ENCODE measurements at regions not wholly inside any gene's neighbourhood (a gene's known extent, or its start where the extent isn't known, plus 50 kb on each side); places are given as distances from the start of the nearest gene placed in this dataset.

DNA sequence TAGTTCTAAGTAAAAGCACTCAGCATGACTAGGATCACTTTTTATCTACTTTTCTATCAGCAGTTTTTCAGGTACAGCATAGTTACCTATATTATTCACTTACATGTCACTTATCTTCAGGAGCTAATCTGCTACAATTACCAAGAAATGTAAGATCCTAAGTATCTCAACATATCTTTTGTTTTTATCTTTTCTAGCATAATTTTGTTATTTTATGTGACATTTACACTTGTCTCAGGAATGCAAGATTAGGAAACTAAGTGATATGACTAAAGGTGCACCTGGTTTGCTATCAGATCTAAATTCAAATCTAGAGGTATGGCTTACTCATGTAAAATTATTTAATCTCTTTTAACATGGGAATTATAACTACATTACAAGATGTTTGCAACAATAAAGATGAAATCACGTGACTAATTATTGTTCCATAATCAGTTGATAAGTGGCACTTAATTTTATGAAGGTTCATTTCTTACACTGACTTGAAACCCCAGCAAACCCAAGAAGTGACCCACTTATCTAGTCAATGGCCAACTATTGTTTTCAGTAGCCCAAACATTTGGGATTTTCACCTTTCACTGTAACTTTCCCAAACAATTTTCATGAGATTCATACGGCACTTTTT, 390.3 kb upstream of the PCDH15 start (continued):
- TF ChIP-seq, protein P1, sequence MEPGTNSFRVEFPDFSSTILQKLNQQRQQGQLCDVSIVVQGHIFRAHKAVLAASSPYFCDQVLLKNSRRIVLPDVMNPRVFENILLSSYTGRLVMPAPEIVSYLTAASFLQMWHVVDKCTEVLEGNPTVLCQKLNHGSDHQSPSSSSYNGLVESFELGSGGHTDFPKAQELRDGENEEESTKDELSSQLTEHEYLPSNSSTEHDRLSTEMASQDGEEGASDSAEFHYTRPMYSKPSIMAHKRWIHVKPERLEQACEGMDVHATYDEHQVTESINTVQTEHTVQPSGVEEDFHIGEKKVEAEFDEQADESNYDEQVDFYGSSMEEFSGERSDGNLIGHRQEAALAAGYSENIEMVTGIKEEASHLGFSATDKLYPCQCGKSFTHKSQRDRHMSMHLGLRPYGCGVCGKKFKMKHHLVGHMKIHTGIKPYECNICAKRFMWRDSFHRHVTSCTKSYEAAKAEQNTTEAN (CRISPR knock-in tag; IDR thresholded peaks at IDR 0.05) = no peak
- TF ChIP-seq, protein P2, sequence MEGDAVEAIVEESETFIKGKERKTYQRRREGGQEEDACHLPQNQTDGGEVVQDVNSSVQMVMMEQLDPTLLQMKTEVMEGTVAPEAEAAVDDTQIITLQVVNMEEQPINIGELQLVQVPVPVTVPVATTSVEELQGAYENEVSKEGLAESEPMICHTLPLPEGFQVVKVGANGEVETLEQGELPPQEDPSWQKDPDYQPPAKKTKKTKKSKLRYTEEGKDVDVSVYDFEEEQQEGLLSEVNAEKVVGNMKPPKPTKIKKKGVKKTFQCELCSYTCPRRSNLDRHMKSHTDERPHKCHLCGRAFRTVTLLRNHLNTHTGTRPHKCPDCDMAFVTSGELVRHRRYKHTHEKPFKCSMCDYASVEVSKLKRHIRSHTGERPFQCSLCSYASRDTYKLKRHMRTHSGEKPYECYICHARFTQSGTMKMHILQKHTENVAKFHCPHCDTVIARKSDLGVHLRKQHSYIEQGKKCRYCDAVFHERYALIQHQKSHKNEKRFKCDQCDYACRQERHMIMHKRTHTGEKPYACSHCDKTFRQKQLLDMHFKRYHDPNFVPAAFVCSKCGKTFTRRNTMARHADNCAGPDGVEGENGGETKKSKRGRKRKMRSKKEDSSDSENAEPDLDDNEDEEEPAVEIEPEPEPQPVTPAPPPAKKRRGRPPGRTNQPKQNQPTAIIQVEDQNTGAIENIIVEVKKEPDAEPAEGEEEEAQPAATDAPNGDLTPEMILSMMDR (IDR thresholded peaks at IDR 0.05) = no peak
- TF ChIP-seq FOXJ3 (CRISPR knock-in tag; IDR thresholded peaks at IDR 0.05; ENCODE audit: borderline replicate concordance) (no peak), SOX15 (CRISPR knock-in tag; IDR thresholded peaks at IDR 0.05) (no peak), NR1H2 (CRISPR knock-in tag; IDR thresholded peaks at IDR 0.05) (no peak), ESRRA (CRISPR knock-in tag; IDR thresholded peaks at IDR 0.05; ENCODE audit: borderline replicate concordance) (no peak), RORB (CRISPR knock-in tag; IDR thresholded peaks at IDR 0.05) (no peak), EMX1 (CRISPR knock-in tag; IDR thresholded peaks at IDR 0.05) (no peak)
- TF ChIP-seq, protein P3, sequence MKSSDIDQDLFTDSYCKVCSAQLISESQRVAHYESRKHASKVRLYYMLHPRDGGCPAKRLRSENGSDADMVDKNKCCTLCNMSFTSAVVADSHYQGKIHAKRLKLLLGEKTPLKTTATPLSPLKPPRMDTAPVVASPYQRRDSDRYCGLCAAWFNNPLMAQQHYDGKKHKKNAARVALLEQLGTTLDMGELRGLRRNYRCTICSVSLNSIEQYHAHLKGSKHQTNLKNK (CRISPR knock-in tag; IDR thresholded peaks at IDR 0.05) = no peak

DNA sequence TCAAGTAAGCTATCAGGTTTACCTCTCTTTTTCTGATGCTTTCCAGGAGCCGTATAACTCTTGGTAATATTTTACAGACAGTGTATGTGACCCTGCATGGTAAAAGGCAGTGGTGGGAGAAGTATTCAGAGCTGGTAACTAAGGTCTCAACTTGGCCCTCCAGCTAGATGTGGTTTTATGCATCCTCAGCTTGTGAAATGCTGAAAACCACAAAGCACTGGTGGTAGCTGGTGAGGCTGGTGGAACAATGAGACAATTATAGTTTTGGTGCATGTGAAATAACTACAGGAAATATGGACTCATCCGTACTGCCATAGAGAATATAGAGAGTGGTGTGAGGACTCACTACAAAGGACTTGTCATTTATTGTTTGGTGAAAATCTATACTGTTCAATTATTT, 383.0 kb upstream of the PCDH15 start:
- Mint-ChIP-seq H3K27ac (no peak overlapping the region), H3K9me3 (peaks cover 15% of the 10 kb centered on the region), H3K36me3 (peaks cover 4% of the 10 kb centered on the region), H3K4me1 (no peaks in the 10 kb centered on the region), H3K27me3 (ENCODE audit: low read depth) (no peaks in the 10 kb centered on the region), H3K4me3 (no peak overlapping the region)
- TF ChIP-seq, protein P4, sequence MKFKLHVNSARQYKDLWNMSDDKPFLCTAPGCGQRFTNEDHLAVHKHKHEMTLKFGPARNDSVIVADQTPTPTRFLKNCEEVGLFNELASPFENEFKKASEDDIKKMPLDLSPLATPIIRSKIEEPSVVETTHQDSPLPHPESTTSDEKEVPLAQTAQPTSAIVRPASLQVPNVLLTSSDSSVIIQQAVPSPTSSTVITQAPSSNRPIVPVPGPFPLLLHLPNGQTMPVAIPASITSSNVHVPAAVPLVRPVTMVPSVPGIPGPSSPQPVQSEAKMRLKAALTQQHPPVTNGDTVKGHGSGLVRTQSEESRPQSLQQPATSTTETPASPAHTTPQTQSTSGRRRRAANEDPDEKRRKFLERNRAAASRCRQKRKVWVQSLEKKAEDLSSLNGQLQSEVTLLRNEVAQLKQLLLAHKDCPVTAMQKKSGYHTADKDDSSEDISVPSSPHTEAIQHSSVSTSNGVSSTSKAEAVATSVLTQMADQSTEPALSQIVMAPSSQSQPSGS (CRISPR knock-in tag; IDR thresholded peaks at IDR 0.05; ENCODE audit: borderline replicate concordance, low read depth) = no peak
- TF ChIP-seq, protein P5, sequence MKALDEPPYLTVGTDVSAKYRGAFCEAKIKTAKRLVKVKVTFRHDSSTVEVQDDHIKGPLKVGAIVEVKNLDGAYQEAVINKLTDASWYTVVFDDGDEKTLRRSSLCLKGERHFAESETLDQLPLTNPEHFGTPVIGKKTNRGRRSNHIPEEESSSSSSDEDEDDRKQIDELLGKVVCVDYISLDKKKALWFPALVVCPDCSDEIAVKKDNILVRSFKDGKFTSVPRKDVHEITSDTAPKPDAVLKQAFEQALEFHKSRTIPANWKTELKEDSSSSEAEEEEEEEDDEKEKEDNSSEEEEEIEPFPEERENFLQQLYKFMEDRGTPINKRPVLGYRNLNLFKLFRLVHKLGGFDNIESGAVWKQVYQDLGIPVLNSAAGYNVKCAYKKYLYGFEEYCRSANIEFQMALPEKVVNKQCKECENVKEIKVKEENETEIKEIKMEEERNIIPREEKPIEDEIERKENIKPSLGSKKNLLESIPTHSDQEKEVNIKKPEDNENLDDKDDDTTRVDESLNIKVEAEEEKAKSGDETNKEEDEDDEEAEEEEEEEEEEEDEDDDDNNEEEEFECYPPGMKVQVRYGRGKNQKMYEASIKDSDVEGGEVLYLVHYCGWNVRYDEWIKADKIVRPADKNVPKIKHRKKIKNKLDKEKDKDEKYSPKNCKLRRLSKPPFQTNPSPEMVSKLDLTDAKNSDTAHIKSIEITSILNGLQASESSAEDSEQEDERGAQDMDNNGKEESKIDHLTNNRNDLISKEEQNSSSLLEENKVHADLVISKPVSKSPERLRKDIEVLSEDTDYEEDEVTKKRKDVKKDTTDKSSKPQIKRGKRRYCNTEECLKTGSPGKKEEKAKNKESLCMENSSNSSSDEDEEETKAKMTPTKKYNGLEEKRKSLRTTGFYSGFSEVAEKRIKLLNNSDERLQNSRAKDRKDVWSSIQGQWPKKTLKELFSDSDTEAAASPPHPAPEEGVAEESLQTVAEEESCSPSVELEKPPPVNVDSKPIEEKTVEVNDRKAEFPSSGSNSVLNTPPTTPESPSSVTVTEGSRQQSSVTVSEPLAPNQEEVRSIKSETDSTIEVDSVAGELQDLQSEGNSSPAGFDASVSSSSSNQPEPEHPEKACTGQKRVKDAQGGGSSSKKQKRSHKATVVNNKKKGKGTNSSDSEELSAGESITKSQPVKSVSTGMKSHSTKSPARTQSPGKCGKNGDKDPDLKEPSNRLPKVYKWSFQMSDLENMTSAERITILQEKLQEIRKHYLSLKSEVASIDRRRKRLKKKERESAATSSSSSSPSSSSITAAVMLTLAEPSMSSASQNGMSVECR (CRISPR knock-in tag; IDR thresholded peaks at IDR 0.05; ENCODE audit: borderline replicate concordance) = no peak
- no peak for TF ChIP-seq ESRRA (CRISPR knock-in tag; IDR thresholded peaks at IDR 0.05; ENCODE audit: borderline replicate concordance)
- TF ChIP-seq JAZF1 (CRISPR knock-in tag; IDR thresholded peaks at IDR 0.05) = no peak
- TF ChIP-seq NFATC4 (CRISPR knock-in tag; IDR thresholded peaks at IDR 0.05) = no peak
- TF ChIP-seq KAT7 (CRISPR knock-in tag; IDR thresholded peaks at IDR 0.05; ENCODE audit: borderline replicate concordance) = no peak
- ATAC-seq = no peak
- POLR2A ChIA-PET = no interaction called here
- CTCF ChIA-PET = no interaction called here
- no peak for DNase-seq (ENCODE audit: low spot score)

DNA sequence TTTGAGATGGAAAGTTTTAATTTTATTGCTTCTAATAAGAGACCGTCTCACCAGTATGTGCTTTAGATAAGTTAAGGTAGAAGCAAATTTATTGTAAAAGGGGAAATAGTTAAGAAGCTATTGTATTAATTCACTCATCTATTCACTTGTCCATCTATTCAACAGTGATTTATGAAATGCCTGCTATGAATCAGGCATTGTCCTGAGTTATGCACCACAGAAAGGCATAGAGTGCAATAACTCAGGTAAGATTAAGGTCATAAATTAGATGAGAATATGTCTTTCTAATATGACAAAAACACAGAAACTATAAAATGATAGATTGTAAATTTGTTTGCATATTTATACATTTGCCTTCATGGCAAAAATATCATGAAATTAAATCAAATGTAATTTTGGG, 379.3 kb upstream of the PCDH15 start:
- TF ChIP-seq NR2C2 (CRISPR knock-in tag; IDR thresholded peaks at IDR 0.05) (no peak), SP1 (CRISPR knock-in tag; conservative IDR thresholded peaks at IDR 0.05) (no peak), ZNF671 (CRISPR knock-in tag; IDR thresholded peaks at IDR 0.05) (no peak), ZNF423 (CRISPR knock-in tag; IDR thresholded peaks at IDR 0.05) (no peak), RORB (CRISPR knock-in tag; IDR thresholded peaks at IDR 0.05) (no peak), MXD4 (CRISPR knock-in tag; IDR thresholded peaks at IDR 0.05; ENCODE audit: borderline replicate concordance) (no peak), ZNF121 (CRISPR knock-in tag; IDR thresholded peaks at IDR 0.05) (no peak), OVOL2 (CRISPR knock-in tag; IDR thresholded peaks at IDR 0.05; ENCODE audit: borderline replicate concordance) (no peak), MYBL2 (CRISPR knock-in tag; IDR thresholded peaks at IDR 0.05) (no peak)
- TF ChIP-seq, protein P6, sequence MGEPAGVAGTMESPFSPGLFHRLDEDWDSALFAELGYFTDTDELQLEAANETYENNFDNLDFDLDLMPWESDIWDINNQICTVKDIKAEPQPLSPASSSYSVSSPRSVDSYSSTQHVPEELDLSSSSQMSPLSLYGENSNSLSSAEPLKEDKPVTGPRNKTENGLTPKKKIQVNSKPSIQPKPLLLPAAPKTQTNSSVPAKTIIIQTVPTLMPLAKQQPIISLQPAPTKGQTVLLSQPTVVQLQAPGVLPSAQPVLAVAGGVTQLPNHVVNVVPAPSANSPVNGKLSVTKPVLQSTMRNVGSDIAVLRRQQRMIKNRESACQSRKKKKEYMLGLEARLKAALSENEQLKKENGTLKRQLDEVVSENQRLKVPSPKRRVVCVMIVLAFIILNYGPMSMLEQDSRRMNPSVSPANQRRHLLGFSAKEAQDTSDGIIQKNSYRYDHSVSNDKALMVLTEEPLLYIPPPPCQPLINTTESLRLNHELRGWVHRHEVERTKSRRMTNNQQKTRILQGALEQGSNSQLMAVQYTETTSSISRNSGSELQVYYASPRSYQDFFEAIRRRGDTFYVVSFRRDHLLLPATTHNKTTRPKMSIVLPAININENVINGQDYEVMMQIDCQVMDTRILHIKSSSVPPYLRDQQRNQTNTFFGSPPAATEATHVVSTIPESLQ (CRISPR knock-in tag; IDR thresholded peaks at IDR 0.05) = no peak
- H3K4me3 Mint-ChIP-seq = no peak overlapping the region
- ChIA-PET POLR2A (no interaction called here), CTCF (no interaction called here)
- ATAC-seq = no peak
- H3K36me3 Mint-ChIP-seq = peaks cover 4% of the 10 kb centered on the region
- H3K27ac Mint-ChIP-seq = no peak overlapping the region
- H3K4me1 Mint-ChIP-seq = no peaks in the 10 kb centered on the region
- H3K27me3 Mint-ChIP-seq (ENCODE audit: low read depth) = no peaks in the 10 kb centered on the region
- H3K9me3 Mint-ChIP-seq = peaks cover 19% of the 10 kb centered on the region
- DNase-seq (ENCODE audit: low spot score) = no peak

Measured in WTC11 (cell line).